SK-N-SH (cell line): ENCODE measurements at regions not wholly inside any gene's neighbourhood (a gene's known extent, or its start where the extent isn't known, plus 50 kb on each side); places are given as distances from the start of the nearest gene placed in this dataset.

Source experiments
- NRF1 ChIP-seq: IDR thresholded peaks from 2 replicates; pipeline ENCODE4 v1.6.1; 2012; ENCODE audit warnings: low read depth, mild to moderate bottlenecking, low read length
- POLR2AphosphoS5 ChIP-seq: IDR thresholded peaks from 2 replicates; pipeline ENCODE4 v1.6.1; 2012; ENCODE audit warnings: low read depth, low read length
- TF ChIP-seq, protein P1 (sequence below): IDR thresholded peaks from 2 replicates; pipeline ENCODE4 v1.4.0; 2012; ENCODE audit warnings: low read depth, borderline replicate concordance

DNA sequence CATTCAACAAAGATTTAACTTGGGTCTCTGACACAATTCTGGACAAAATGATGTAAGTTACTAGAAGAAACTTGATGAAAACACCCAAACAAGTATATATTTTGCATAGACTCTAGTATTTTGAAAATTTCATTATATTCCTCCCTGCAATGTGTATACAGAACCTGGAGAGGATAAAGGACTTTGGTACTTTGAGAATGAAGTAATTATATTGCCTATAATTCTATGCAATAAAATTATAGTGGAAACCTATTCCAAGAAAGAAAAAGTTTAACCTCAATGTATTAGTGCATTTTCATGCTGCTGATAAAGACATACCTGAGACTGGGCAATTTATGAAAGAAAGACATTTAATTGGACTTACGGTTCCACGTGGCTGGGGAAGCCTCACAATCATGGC lies 1146.1 kb downstream of the KCNT2 start:
- TF ChIP-seq, protein P1, sequence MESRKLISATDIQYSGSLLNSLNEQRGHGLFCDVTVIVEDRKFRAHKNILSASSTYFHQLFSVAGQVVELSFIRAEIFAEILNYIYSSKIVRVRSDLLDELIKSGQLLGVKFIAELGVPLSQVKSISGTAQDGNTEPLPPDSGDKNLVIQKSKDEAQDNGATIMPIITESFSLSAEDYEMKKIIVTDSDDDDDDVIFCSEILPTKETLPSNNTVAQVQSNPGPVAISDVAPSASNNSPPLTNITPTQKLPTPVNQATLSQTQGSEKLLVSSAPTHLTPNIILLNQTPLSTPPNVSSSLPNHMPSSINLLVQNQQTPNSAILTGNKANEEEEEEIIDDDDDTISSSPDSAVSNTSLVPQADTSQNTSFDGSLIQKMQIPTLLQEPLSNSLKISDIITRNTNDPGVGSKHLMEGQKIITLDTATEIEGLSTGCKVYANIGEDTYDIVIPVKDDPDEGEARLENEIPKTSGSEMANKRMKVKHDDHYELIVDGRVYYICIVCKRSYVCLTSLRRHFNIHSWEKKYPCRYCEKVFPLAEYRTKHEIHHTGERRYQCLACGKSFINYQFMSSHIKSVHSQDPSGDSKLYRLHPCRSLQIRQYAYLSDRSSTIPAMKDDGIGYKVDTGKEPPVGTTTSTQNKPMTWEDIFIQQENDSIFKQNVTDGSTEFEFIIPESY, result no peak
- TF ChIP-seq POLR2AphosphoS5 (no peak), NRF1 (no peak)
